ENCODE measurements at regions not wholly inside any gene's neighbourhood (a gene's known extent, or its start where the extent isn't known, plus 50 kb on each side); places are given as distances from the start of the nearest gene placed in this dataset.

DNA sequence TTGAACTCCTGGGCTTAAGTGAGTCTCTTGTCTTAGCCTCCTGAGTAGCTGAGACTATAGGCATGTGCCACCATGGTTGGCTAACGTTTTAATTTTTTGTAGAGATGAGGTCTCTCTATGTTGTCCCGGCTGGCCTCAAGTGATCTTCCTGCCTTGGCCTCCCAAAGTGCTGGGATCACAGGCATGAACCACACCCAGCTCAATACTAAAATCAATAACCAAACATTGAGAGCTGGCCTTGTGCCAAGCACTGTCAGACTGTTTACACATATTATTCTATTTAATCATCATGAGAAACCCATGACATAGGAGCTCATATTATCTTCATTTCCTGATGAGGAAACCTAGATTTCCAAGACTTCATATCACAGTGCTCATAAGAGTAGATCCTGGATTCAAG, 251.2 kb downstream of the BAMBI start:
- Histone ChIP-seq H3K4me1 (peaks cover 0 to 9% (median 0%) of the 10 kb centered on the region in 12 donors), H3K4me3 (no peak overlapping the region), H3K36me3 (no peaks in the 10 kb centered on the region), H3K27me3 (no peaks in the 10 kb centered on the region), H3K27ac (no peak overlapping the region), H3K9me3 (peaks cover 0 to 4% (median 0%) of the 10 kb centered on the region in 12 donors)
- TF ChIP-seq, protein P1, sequence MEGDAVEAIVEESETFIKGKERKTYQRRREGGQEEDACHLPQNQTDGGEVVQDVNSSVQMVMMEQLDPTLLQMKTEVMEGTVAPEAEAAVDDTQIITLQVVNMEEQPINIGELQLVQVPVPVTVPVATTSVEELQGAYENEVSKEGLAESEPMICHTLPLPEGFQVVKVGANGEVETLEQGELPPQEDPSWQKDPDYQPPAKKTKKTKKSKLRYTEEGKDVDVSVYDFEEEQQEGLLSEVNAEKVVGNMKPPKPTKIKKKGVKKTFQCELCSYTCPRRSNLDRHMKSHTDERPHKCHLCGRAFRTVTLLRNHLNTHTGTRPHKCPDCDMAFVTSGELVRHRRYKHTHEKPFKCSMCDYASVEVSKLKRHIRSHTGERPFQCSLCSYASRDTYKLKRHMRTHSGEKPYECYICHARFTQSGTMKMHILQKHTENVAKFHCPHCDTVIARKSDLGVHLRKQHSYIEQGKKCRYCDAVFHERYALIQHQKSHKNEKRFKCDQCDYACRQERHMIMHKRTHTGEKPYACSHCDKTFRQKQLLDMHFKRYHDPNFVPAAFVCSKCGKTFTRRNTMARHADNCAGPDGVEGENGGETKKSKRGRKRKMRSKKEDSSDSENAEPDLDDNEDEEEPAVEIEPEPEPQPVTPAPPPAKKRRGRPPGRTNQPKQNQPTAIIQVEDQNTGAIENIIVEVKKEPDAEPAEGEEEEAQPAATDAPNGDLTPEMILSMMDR (IDR thresholded peaks at IDR 0.05): no peak
- TF ChIP-seq POLR2A (IDR thresholded peaks at IDR 0.05): no peak
- no peak for DNase-seq
- intact Hi-C loops (cut with DNase I): no loop called here
- no peak for ATAC-seq
- WGBS, 4 donors: 84 to 91% (median 87%) methylated on average over 2 of the region's 2 CpGs

DNA sequence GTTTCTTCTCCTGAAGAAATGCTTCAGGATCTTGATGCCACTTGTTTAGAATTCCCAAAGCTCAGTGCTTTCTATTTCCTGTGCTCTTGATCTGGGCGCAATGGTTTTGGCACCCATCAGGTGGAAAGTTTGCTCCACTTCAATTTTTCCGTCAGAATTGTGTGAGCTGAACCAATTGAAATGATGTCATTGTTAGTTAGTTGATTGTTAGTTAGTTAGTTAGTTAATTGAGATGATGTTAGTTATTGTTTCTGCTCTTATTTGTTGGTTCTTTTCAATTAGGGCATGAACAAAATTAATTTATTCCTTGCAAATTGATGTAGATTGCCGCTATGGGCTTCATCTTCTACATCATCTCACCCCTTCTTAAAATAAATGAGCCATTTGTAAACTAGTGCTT, 252.6 kb downstream of the BAMBI start:
- DNase-seq (no peak), ATAC-seq (no peak)
- H3K9me3 ChIP-seq: peaks cover 0 to 4% (median 0%) of the 10 kb centered on the region in 12 donors
- H3K4me1 ChIP-seq: peaks cover 0 to 9% (median 0%) of the 10 kb centered on the region in 12 donors
- no peak overlapping the region for H3K27ac ChIP-seq
- intact Hi-C loops (cut with DNase I): no loop called here
- 88 to 95% (median 92%) methylated on average over 3 of the region's 3 CpGs for WGBS, 4 donors
- H3K4me3 ChIP-seq: no peak overlapping the region
- H3K36me3 ChIP-seq: no peaks in the 10 kb centered on the region
- no peaks in the 10 kb centered on the region for H3K27me3 ChIP-seq
- TF ChIP-seq POLR2A (IDR thresholded peaks at IDR 0.05): no peak
- TF ChIP-seq, protein P1 (IDR thresholded peaks at IDR 0.05): no peak

DNA sequence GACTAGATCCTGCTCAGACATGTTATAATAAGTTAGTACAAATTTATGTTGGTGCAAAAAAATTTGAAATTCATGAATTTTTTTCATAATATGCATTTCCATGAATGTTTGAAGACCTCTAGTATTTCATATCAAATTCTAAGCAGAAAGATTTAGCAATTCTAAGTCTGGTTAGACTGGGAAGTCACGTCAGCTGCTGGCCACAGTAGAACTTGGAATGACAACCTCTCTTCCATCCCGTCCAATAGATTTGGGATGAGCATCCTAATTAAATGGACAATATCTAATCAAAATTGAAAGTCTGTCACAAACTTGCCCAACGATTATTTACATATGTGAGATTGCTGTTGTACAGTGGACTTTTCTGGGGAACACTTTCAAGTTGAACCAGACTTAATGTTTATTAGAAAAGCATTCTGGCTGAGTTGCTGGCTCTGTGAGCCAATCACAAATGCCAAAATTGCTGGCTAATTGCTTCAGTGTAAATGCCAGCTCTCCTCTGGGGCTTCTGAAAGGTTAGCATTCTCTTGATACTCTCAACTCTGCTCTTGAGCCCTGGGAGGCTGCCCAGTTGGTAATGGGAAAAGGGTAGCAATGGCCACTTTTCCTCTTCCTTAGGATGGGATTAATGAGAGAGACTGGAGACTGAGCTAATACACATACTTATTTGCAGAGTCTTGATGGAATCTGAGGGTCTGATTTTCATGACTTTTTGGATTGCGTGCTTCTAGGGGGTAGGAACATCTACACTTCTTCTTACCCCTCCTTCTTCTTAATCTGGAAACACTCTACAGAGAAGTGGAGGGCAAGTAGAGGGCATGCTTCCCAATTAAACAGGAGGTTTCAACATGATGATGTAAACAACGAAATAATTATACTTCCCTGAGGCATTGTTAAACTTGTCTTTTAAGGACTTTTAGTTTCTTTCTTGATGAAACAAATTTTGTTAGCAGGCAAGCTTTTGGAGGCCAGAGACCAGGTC, 253.5 kb downstream of the BAMBI start:
- ATAC-seq (peak in 3 of 4 donors; percentile 34 to 81 (median 63)), DNase-seq (no peak)
- no peaks in the 10 kb centered on the region for H3K36me3 ChIP-seq
- WGBS, 4 donors: 37 to 57% (median 50%) methylated on average over 5 of the region's 5 CpGs
- peaks cover 0 to 9% (median 0%) of the 10 kb centered on the region in 12 donors for H3K4me1 ChIP-seq
- intact Hi-C loops (cut with DNase I): no loop called here
- H3K27me3 ChIP-seq: no peaks in the 10 kb centered on the region
- no peak overlapping the region for H3K4me3 ChIP-seq
- no peak overlapping the region for H3K27ac ChIP-seq
- TF ChIP-seq, protein P1 (IDR thresholded peaks at IDR 0.05): no peak
- no peak for TF ChIP-seq POLR2A (IDR thresholded peaks at IDR 0.05)
- peaks cover 0 to 4% (median 0%) of the 10 kb centered on the region in 12 donors for H3K9me3 ChIP-seq

DNA sequence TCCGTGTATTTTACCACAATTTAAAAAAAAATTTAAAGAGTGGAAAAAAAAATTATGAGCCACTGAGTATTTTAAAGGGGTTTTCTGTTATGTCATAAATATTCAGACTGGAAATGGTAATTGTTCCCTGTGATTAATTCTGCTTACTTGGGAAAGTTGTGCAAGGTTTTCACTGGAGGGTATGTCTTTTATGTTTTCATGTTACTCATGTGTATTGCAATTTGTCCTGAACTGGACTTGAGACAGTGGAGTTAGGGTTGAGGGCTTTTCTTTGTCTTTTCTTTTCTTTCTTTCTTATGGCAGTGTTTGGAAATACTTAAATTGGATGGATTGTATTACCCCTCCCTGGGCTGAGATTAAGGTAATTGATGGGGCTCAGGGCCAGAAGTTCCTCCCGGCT, 257.7 kb downstream of the BAMBI start:
- Histone ChIP-seq H3K4me3 (no peak overlapping the region), H3K27ac (no peak overlapping the region), H3K27me3 (no peaks in the 10 kb centered on the region), H3K36me3 (no peaks in the 10 kb centered on the region), H3K9me3 (peaks cover 0 to under 1% (median 0%) of the 10 kb centered on the region in 12 donors), H3K4me1 (peaks cover 0 to 21% (median 4%) of the 10 kb centered on the region in 12 donors)
- intact Hi-C loops (cut with DNase I): no loop called here
- WGBS, 4 donors: 87 to 94% (median 92%) methylated on average over 2 of the region's 2 CpGs
- TF ChIP-seq, protein P1 (IDR thresholded peaks at IDR 0.05): no peak
- TF ChIP-seq POLR2A (IDR thresholded peaks at IDR 0.05): no peak
- ATAC-seq: no peak
- DNase-seq: no peak

Data from heart left ventricle (tissue), 16 donors.